Mesenchymal stem cell (in vitro differentiated cells and primary cell): ENCODE measurements at regions not wholly inside any gene's neighbourhood (a gene's known extent, or its start where the extent isn't known, plus 50 kb on each side); places are given as distances from the start of the nearest gene placed in this dataset.

ENCODE experiments used
- DNase-seq: peaks from one replicate; pipeline ENCODE4 v3.0.0-alpha.2; 2013
- H2AFZ ChIP-seq: one replicate; pipeline ENCODE4 v1.6.1; 2013; ENCODE audit warnings: low read depth, mild to moderate bottlenecking, control low read depth, inconsistent platforms, low read length, moderate library complexity
- H2AK5ac ChIP-seq: 2 replicates; pipeline ENCODE4 v1.6.1; 2013; ENCODE audit warnings: low read length, moderate library complexity, mild to moderate bottlenecking, inconsistent platforms; ENCODE audit not compliant: severe bottlenecking
- H2BK120ac ChIP-seq: one replicate; pipeline ENCODE4 v1.6.1; 2013; ENCODE audit warnings: low read depth, mild to moderate bottlenecking, inconsistent platforms, low read length, moderate library complexity
- H2BK12ac ChIP-seq, 2 experiments: one replicate each; pipeline ENCODE4 v1.6.1; 2013; ENCODE audit warnings: inconsistent platforms in 2 of 2, low read length in 2 of 2, mild to moderate bottlenecking in 2 of 2, moderate library complexity in 2 of 2, control low read depth in 1 of 2
- H2BK15ac ChIP-seq: one replicate; pipeline ENCODE4 v1.6.1; 2013; ENCODE audit warnings: mild to moderate bottlenecking, low read depth, inconsistent platforms; ENCODE audit not compliant: poor library complexity, severe bottlenecking
- H2BK5ac ChIP-seq: 2 replicates; pipeline ENCODE4 v1.6.1; 2013; ENCODE audit warnings: low read depth, mild to moderate bottlenecking, low read length, control low read depth, inconsistent platforms; ENCODE audit not compliant: poor library complexity, severe bottlenecking
- H3K14ac ChIP-seq, 2 experiments: one replicate each; pipeline ENCODE4 v1.6.1; 2013; ENCODE audit warnings: inconsistent platforms in 2 of 2, low read length in 2 of 2, control low read depth in 1 of 2, mild to moderate bottlenecking in 1 of 2, moderate library complexity in 1 of 2
- H3K18ac ChIP-seq, 2 experiments: one replicate each; pipeline ENCODE4 v1.6.1; 2013; ENCODE audit warnings: inconsistent platforms in 2 of 2, low read length in 2 of 2, control low read depth in 1 of 2, low read depth in 1 of 2, mild to moderate bottlenecking in 1 of 2
- H3K23ac ChIP-seq, 2 experiments: one replicate each; pipeline ENCODE4 v1.6.1; 2013; ENCODE audit warnings: inconsistent platforms in 2 of 2, low read length in 2 of 2, mild to moderate bottlenecking in 2 of 2, moderate library complexity in 2 of 2, control low read depth in 1 of 2
- H3K27ac ChIP-seq: 2 replicates; pipeline ENCODE4 v1.5.1; 2013; ENCODE audit warnings: mild to moderate bottlenecking, moderate library complexity, low read length, control low read depth, inconsistent platforms; ENCODE audit not compliant: poor library complexity, severe bottlenecking
- H3K27me3 ChIP-seq, 2 experiments: 2 replicates each; pipeline versions ENCODE4 v1.6.1 to v1.7.0; 2013; ENCODE audit warnings: low read length in 2 of 2, mild to moderate bottlenecking in 2 of 2, moderate library complexity in 2 of 2, control low read depth in 1 of 2, inconsistent platforms in 1 of 2; ENCODE audit not compliant: control insufficient read depth in 1 of 2, insufficient read depth in 1 of 2
- H3K36me3 ChIP-seq, 2 experiments: 2 replicates each; pipeline versions ENCODE4 v1.6.1 to v1.7.0; 2013; ENCODE audit warnings: low read length in 2 of 2, control low read depth in 1 of 2, inconsistent platforms in 1 of 2, low read depth in 1 of 2, mild to moderate bottlenecking in 1 of 2; ENCODE audit not compliant: insufficient read depth in 2 of 2, control insufficient read depth in 1 of 2
- H3K4ac ChIP-seq, 2 experiments: one replicate each; pipeline ENCODE4 v1.6.1; 2013; ENCODE audit warnings: inconsistent platforms in 2 of 2, low read length in 2 of 2, mild to moderate bottlenecking in 2 of 2, moderate library complexity in 2 of 2, control low read depth in 1 of 2, low read depth in 1 of 2
- H3K4me1 ChIP-seq: 2 replicates; pipeline ENCODE4 v1.6.1; 2013; ENCODE audit warnings: low read depth, low read length, control low read depth; ENCODE audit not compliant: control insufficient read depth, insufficient read depth
- H3K4me2 ChIP-seq: 2 replicates; pipeline ENCODE4 v1.6.1; 2013; ENCODE audit warnings: low read length, mild to moderate bottlenecking, inconsistent platforms; ENCODE audit not compliant: poor library complexity, severe bottlenecking
- H3K4me3 ChIP-seq, 2 experiments: 2 replicates each; pipeline versions ENCODE4 v1.5.1 to v1.7.0; 2013; ENCODE audit warnings: low read length in 2 of 2, mild to moderate bottlenecking in 2 of 2, control low read depth in 1 of 2, low read depth in 1 of 2; ENCODE audit not compliant: insufficient read depth in 1 of 2
- H3K79me1 ChIP-seq: replicated peaks from 2 replicates; pipeline ENCODE4 v1.6.1; 2013; ENCODE audit warnings: mild to moderate bottlenecking, control low read depth, low read length, inconsistent platforms; ENCODE audit not compliant: poor library complexity, severe bottlenecking
- H3K9ac ChIP-seq: 2 replicates; pipeline ENCODE4 v1.7.0; 2013; ENCODE audit warnings: mild to moderate bottlenecking, low read length, moderate library complexity
- H3K9me3 ChIP-seq: 2 replicates; pipeline ENCODE4 v1.7.0; 2013; ENCODE audit warnings: mild to moderate bottlenecking, low read length; ENCODE audit not compliant: control insufficient read depth
- H4K8ac ChIP-seq: one replicate; pipeline ENCODE4 v1.6.1; 2013; ENCODE audit warnings: inconsistent platforms, mild to moderate bottlenecking, low read length, moderate library complexity
- H4K91ac ChIP-seq: one replicate; pipeline ENCODE4 v1.6.1; 2013; ENCODE audit warnings: mild to moderate bottlenecking, low read length, inconsistent platforms
- WGBS: methylation state at CpG from one replicate; pipeline ENCODE4 v1.1.7; 2013; ENCODE audit warnings: mixed read lengths; 5-methylcytosine and 5-hydroxymethylcytosine counted together

GRCh38 chr6:133085896-133086295, 155.3 kb upstream of the EYA4 start:
- Histone ChIP-seq H3K4me3 (no peak overlapping the region), H4K91ac (no peak overlapping the region), H3K23ac (no peak overlapping the region), H2BK15ac (no peak overlapping the region), H3K79me1 (no peaks in the 10 kb centered on the region), H3K9me3 (no peaks in the 10 kb centered on the region), H4K8ac (no peak overlapping the region), H3K27ac (no peak overlapping the region), H2BK5ac (no peak overlapping the region), H3K18ac (no peak overlapping the region), H3K27me3 (no peaks in the 10 kb centered on the region), H3K36me3 (no peaks in the 10 kb centered on the region), H2BK12ac (no peak overlapping the region), H3K9ac (no peak overlapping the region), H3K4me2 (no peak overlapping the region), H3K14ac (no peak overlapping the region), H2BK120ac (no peak overlapping the region), H2AFZ (no peak overlapping the region), H2AK5ac (no peak overlapping the region), H3K4ac (no peak overlapping the region), H3K4me1 (no peaks in the 10 kb centered on the region)
- WGBS: 58% methylated on average over 1 of the region's 2 CpGs
- DNase-seq: no peak

GRCh38 chr6:133088931-133089695, 152.0 kb upstream of the EYA4 start:
- Histone ChIP-seq H3K9ac (no peak overlapping the region), H3K14ac (no peak overlapping the region), H2BK120ac (no peak overlapping the region), H3K27ac (no peak overlapping the region), H3K4me3 (no peak overlapping the region), H4K91ac (no peak overlapping the region), H2BK15ac (no peak overlapping the region), H2AFZ (no peak overlapping the region), H2BK12ac (no peak overlapping the region), H3K18ac (no peak overlapping the region), H2BK5ac (no peak overlapping the region), H3K4me2 (no peak overlapping the region), H3K27me3 (no peaks in the 10 kb centered on the region), H3K79me1 (no peaks in the 10 kb centered on the region), H3K9me3 (no peaks in the 10 kb centered on the region), H3K4ac (no peak overlapping the region), H2AK5ac (no peak overlapping the region), H3K4me1 (no peaks in the 10 kb centered on the region), H4K8ac (no peak overlapping the region), H3K36me3 (no peaks in the 10 kb centered on the region), H3K23ac (no peak overlapping the region)
- DNase-seq: no peak
- 87% methylated on average over 4 of the region's 5 CpGs for WGBS

GRCh38 chr6:133092199-133092598, 149.0 kb upstream of the EYA4 start:
- Histone ChIP-seq H3K9me3 (no peaks in the 10 kb centered on the region), H3K4me2 (no peak overlapping the region), H2AK5ac (no peak overlapping the region), H3K4me1 (no peaks in the 10 kb centered on the region), H3K4ac (no peak overlapping the region), H4K8ac (no peak overlapping the region), H3K23ac (no peak overlapping the region), H3K36me3 (no peaks in the 10 kb centered on the region), H3K79me1 (no peaks in the 10 kb centered on the region), H3K4me3 (no peak overlapping the region), H2BK120ac (no peak overlapping the region), H3K9ac (no peak overlapping the region), H3K18ac (no peak overlapping the region), H4K91ac (no peak overlapping the region), H2AFZ (no peak overlapping the region), H3K14ac (no peak overlapping the region), H3K27me3 (no peaks in the 10 kb centered on the region), H3K27ac (no peak overlapping the region), H2BK15ac (no peak overlapping the region), H2BK12ac (no peak overlapping the region), H2BK5ac (no peak overlapping the region)
- no CpG with 5 or more reads among the region's 1 CpG for WGBS
- DNase-seq: no peak

- H3K27me3 ChIP-seq: no peaks in the 10 kb centered on the region
- H2BK5ac ChIP-seq: no peak overlapping the region
- H3K18ac ChIP-seq: no peak overlapping the region
- H3K23ac ChIP-seq: no peak overlapping the region
- no peaks in the 10 kb centered on the region for H3K9me3 ChIP-seq
- no peak overlapping the region for H3K4me2 ChIP-seq
- H2BK120ac ChIP-seq: no peak overlapping the region
- no peak overlapping the region for H3K4ac ChIP-seq
- no peak overlapping the region for H3K27ac ChIP-seq
- no peaks in the 10 kb centered on the region for H3K36me3 ChIP-seq
- H3K14ac ChIP-seq: no peak overlapping the region
- no peak overlapping the region for H3K4me3 ChIP-seq
- no peak overlapping the region for H2AK5ac ChIP-seq
- no peak overlapping the region for H2AFZ ChIP-seq
- no peak for DNase-seq
- H4K8ac ChIP-seq: no peak overlapping the region
- H3K79me1 ChIP-seq: no peaks in the 10 kb centered on the region
- WGBS: 75% methylated on average over 5 of the region's 5 CpGs
- no peaks in the 10 kb centered on the region for H3K4me1 ChIP-seq
- no peak overlapping the region for H4K91ac ChIP-seq
- no peak overlapping the region for H2BK15ac ChIP-seq
- H3K9ac ChIP-seq: no peak overlapping the region
- no peak overlapping the region for H2BK12ac ChIP-seq
Measured at GRCh38 chr6:133092771-133093170, 148.4 kb upstream of the EYA4 start.
